Psoas muscle (tissue), 7 donors: ENCODE measurements at regions not wholly inside any gene's neighbourhood (a gene's known extent, or its start where the extent isn't known, plus 50 kb on each side); places are given as distances from the start of the nearest gene placed in this dataset.
"Not testable (repeated sequence)": the region's sequence is repeated elsewhere in the genome, so short reads cannot be mapped to it uniquely, and the experiment has no call there.

Source experiments
- ATAC-seq, 4 donors: fragments of 200-7000 bp; cut with Tn5 transposase; one replicate each; pipeline ENCODE4 v1.9.1; 2020; ENCODE audit warnings: moderate library complexity in 3 of 4, mild to moderate bottlenecking in 2 of 4
- DNase-seq, 2 donors: peaks; one replicate each; pipeline ENCODE4 v3.0.0-alpha.2; 2020
- H3K27ac ChIP-seq: fragments of 200-600 bp; one replicate; pipeline ENCODE4 v1.8.0; 2022
- H3K27me3 ChIP-seq, 3 donors: fragments of 200-600 bp in 1 of 3; one replicate each; pipeline versions ENCODE4 v1.6.1 to v1.8.0; 2013 to 2022; ENCODE audit warnings: low read length in 2 of 3, mild to moderate bottlenecking in 2 of 3, moderate library complexity in 1 of 3; ENCODE audit not compliant: insufficient read depth in 3 of 3
- H3K36me3 ChIP-seq, 2 donors: fragments of 200-600 bp in 1 of 2; one replicate each; pipeline versions ENCODE4 v1.6.1 to v1.8.0; 2013 to 2022; ENCODE audit warnings: low read depth in 1 of 2, mild to moderate bottlenecking in 1 of 2, moderate library complexity in 1 of 2; ENCODE audit not compliant: insufficient read depth in 1 of 2
- H3K4me1 ChIP-seq: fragments of 200-600 bp; one replicate; pipeline ENCODE4 v1.8.0; 2022
- H3K4me3 ChIP-seq: fragments of 200-600 bp; one replicate; pipeline ENCODE4 v1.8.0; 2022; ENCODE audit warnings: mild to moderate bottlenecking
- H3K9me3 ChIP-seq: fragments of 200-600 bp; one replicate; pipeline ENCODE4 v1.8.0; 2022
- WGBS, 3 donors: extraction: QIAGEN DNeasy Blood & Tissue Kit; methylation state at CpG; one replicate each; pipeline versions ENCODE4 v1.1.6 to v1.1.7; 2013; 5-methylcytosine and 5-hydroxymethylcytosine counted together
- intact Hi-C, 2 donors: fragments of 100-400 bp; cut with DNase I; formaldehyde crosslinking; loops; one replicate each; pipeline versions ENCODE4 v1.11.0 to v1.14.2; 2022
- TF ChIP-seq, protein P1 (sequence below): fragments of 200-600 bp; IDR thresholded peaks from one replicate; pipeline ENCODE4 v1.8.0; 2022; ENCODE audit warnings: antibody characterized with exemption
- donor health status: healthy with polysubstance abuse.
- donor health status: DM: no; HTN: no; CAD: no; lungs with moderate emphysema.
- donor health status: Bipolar disorder and iron deficiency.
- donor health status: healthy.
- donor health status: DM: yes; HTN: yes; CAD: no.
- donor health status: DM: no; HTN: no; CAD: no.
- donor health status: DM: yes; HTN: yes; CAD: no.

DNA sequence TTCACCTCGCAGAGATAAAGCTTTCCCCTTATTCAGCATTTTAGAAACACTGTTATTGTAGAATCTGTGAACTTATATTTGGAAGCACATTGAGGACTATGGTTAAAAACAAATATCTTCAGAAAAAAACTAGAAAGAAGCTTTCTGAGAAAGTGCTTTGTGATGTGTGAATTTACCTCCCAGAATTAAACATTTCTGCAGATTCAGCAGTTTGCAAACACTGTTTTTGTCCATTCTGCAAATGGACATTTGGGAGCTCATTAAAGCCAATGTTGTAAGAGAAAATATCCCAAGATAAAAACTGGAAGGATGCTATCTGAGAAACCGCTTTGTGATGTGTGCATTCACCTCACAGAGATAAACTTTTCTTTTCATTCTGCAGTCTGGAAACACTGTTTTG, 272.7 kb downstream of the OR4A5 start:
- Histone ChIP-seq H3K36me3 (no peaks in the 10 kb centered on the region), H3K27me3 (no peaks in the 10 kb centered on the region), H3K27ac (no peak overlapping the region), H3K4me1 (no peaks in the 10 kb centered on the region), H3K4me3 (no peak overlapping the region), H3K9me3 (peaks cover 53% of the 10 kb centered on the region)
- ATAC-seq (no peak), DNase-seq (no peak)
- 20 to 37% (median 32%) methylated on average over 2 of the region's 2 CpGs for WGBS, 3 donors
- TF ChIP-seq, protein P1, sequence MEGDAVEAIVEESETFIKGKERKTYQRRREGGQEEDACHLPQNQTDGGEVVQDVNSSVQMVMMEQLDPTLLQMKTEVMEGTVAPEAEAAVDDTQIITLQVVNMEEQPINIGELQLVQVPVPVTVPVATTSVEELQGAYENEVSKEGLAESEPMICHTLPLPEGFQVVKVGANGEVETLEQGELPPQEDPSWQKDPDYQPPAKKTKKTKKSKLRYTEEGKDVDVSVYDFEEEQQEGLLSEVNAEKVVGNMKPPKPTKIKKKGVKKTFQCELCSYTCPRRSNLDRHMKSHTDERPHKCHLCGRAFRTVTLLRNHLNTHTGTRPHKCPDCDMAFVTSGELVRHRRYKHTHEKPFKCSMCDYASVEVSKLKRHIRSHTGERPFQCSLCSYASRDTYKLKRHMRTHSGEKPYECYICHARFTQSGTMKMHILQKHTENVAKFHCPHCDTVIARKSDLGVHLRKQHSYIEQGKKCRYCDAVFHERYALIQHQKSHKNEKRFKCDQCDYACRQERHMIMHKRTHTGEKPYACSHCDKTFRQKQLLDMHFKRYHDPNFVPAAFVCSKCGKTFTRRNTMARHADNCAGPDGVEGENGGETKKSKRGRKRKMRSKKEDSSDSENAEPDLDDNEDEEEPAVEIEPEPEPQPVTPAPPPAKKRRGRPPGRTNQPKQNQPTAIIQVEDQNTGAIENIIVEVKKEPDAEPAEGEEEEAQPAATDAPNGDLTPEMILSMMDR: no peak
- intact Hi-C loops: no loop called here

DNA sequence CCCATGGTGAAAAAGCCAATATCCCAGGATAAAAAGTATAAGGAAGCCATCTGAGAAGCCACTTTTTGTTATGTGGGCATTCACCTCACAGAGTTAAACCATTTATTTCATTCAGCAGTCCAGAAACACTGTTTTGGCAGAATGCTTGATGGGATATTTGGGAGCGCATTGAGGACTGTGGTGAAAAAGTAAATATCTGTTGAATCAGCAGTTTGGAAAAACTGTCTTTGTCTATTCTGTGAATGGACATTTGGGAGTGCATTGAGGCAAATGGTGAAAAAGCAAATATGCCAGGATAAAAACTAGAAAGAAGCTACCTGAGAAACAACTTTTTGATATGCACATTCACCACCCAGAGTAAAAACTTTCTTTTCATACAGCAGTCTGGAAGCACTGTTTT, 276.2 kb upstream of the TRIM48 start:
- Histone ChIP-seq H3K4me1 (no peaks in the 10 kb centered on the region), H3K9me3 (peaks cover 9% of the 10 kb centered on the region), H3K27me3 (no peaks in the 10 kb centered on the region), H3K4me3 (no peak overlapping the region), H3K36me3 (no peaks in the 10 kb centered on the region), H3K27ac (no peak overlapping the region)
- intact Hi-C loops: no loop called here
- TF ChIP-seq, protein P1: no peak
- WGBS, 3 donors: 91 to 97% (median 96%) methylated on average over 1 of the region's 1 CpG
- ATAC-seq (no peak), DNase-seq (no peak)

DNA sequence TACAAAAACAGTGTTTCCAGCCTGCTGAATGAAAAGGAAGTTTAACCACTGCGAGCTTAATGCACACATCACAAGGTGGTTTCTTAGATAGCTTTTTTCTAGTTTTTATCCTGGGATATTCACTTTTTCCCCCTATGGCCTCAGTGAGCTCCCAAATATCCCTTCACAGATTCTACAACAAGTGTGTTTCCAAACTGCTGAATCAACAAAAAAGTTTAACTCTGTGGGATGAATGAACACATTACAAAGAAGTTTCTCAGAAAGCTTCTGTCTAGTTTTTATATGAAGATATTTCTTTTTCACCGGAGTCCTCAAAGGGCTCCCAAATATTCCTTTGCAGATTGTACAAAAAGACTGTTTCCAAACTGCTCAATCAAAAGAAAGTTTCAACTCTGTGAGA, 233.1 kb upstream of the TRIM48 start:
- WGBS, 3 donors: 57 to 66% (median 62%) methylated on average over 2 of the region's 2 CpGs
- H3K4me3 ChIP-seq, ATAC-seq, H3K4me1 ChIP-seq, DNase-seq, H3K36me3 ChIP-seq, intact Hi-C loops, H3K27ac ChIP-seq, H3K27me3 ChIP-seq: not testable (repeated sequence)
- H3K9me3 ChIP-seq: peaks cover 56% of the 10 kb centered on the region

DNA sequence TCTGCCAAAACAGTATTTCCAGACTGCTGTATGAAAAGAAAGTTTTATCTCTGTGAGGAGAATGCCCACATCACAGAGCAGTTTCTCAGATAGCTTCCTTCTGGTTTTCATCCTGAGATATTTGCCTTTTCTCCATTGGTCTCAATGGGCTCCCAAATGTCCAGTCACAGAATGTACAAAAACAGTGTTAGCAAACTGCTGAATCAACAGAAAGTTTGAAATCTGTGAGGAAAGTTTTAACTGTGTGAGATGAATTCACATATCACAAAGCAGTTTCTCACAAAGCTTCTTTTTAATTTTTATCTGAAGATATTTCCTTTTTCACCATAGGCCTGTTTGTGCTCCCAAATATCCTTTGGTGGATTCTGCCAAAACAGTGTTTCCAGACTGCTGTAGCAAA, 207.2 kb upstream of the TRIM48 start:
- DNase-seq (no peak), ATAC-seq (no peak)
- Histone ChIP-seq H3K4me1 (no peaks in the 10 kb centered on the region), H3K27me3 (no peaks in the 10 kb centered on the region), H3K36me3 (no peaks in the 10 kb centered on the region), H3K27ac (no peak overlapping the region), H3K4me3 (no peak overlapping the region), H3K9me3 (peaks cover 49% of the 10 kb centered on the region)
- TF ChIP-seq, protein P1: no peak
- intact Hi-C loops: no loop called here

DNA sequence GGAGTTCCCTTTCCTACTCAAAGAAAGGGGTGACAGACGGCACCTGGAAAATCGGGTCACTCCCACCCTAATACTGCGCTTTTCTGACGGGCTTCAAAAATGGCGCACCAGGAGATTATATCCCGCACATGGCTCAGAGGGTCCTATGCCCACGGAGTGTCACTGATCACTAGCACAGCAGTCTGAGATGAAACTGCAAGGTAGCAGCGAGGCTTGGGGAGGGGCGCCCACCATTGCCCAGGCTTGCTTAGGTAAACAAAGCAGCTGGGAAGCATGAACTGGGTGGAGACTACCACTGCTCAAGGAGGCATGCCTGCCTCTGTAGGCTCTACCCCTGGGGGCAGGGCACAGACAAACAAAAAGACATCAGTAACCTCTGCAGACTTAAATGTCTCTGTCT, 177.4 kb upstream of the TRIM48 start:
- H3K9me3 ChIP-seq, H3K27me3 ChIP-seq, H3K27ac ChIP-seq, DNase-seq, intact Hi-C loops, ATAC-seq, H3K4me1 ChIP-seq, H3K4me3 ChIP-seq, H3K36me3 ChIP-seq: not testable (repeated sequence)
- WGBS, 3 donors: 80 to 86% (median 82%) methylated on average over 9 of the region's 9 CpGs

DNA sequence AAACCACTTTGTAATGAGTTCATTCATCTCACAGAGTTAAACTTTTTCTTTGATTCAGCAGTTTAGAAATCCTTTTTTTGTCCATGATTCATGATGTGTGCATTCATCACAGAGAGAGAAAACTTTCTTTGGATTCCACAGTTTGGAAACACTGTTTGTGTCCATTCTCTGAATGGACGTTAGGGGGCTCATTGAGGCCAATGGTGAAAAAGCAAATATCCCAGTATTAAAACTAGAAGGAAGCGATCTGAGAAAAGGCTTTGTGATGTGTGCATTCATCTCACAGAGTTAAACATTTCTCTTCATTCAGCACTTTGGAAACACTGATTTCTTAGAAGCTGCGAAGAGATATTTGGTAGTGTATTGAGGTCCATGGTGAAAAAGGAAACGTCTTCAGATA, 155.6 kb upstream of the TRIM48 start:
- Histone ChIP-seq H3K4me3 (no peak overlapping the region), H3K9me3 (peaks cover 10% of the 10 kb centered on the region), H3K27ac (no peak overlapping the region), H3K4me1 (no peaks in the 10 kb centered on the region), H3K36me3 (no peaks in the 10 kb centered on the region), H3K27me3 (no peaks in the 10 kb centered on the region)
- DNase-seq (no peak), ATAC-seq (no peak)
- intact Hi-C loops: no loop called here
- 48 to 58% (median 49%) methylated on average over 4 of the region's 4 CpGs for WGBS, 3 donors
- TF ChIP-seq, protein P1: no peak
